ENCODE measurements at regions not wholly inside any gene's neighbourhood (a gene's known extent, or its start where the extent isn't known, plus 50 kb on each side); places are given as distances from the start of the nearest gene placed in this dataset.
"Not testable (repeated sequence)": the region's sequence is repeated elsewhere in the genome, so short reads cannot be mapped to it uniquely, and the experiment has no call there.

DNA sequence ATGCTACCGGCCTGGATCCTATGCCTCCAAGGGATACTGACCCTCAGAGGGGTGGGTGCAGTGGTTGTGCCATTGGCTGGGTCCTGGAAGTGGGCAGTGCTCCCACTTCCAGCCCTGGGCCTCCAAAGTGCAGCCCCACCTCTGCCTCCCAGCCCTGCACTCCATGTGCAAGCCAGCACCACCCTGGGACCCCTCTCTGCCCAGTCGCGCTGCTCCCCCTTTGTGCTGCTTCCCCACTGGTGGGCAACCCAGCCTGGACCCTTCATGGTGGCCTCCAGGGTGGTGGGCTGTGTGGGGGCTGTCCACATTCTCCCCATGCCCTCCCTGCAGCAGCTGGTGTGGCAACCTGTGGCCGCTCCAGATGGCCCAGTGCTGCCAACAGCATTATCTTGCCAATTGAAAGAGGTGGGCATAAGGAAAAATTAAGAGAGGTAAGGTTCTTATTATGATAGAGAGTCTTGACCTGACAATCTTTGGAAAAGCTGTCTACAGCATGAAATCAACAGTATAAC lies 309.7 kb downstream of the GUCY2F start:
- no peak for DNase-seq (ENCODE audit: low read depth)

DNA sequence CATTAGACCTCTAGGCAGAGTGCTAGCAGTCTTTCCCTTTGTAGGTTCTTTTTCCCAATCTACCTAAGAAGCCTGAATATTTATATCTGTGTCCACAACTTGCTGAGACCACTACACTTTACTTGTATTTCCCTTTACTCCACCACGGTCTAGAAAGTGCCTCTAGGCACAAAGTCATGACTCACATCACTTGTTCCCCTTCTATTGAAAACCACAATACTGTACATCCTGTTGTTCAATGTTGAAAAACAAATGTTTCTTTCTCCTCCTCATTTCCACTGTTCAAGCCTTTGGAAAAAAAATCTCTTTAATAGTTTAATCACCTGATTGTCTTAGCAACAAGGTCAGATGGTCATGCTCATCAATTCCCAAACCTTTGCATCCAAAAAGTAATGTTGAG lies 326.7 kb downstream of the GUCY2F start:
- DNase-seq (ENCODE audit: low read depth) = no peak

DNA sequence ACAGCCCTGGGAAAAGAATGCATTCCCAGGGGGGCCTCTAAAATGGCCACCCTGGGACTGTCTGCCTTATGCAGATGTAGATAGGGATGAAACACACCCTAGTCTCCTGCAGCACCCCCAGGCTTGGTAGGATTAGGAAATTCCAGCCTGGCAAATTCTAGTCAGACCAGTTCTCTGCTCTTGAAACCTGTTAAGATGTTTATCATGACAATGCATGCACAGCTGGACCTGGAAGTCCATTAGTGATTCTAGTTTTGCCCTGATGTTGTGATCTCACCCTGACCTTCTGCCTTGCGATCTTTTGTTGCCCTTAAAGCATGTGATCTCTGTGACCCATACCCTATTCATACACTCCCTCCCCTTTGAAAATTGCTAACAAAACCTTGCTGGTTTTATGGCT lies 337.7 kb downstream of the GUCY2F start:
- not testable (repeated sequence) for DNase-seq (ENCODE audit: low read depth)

DNA sequence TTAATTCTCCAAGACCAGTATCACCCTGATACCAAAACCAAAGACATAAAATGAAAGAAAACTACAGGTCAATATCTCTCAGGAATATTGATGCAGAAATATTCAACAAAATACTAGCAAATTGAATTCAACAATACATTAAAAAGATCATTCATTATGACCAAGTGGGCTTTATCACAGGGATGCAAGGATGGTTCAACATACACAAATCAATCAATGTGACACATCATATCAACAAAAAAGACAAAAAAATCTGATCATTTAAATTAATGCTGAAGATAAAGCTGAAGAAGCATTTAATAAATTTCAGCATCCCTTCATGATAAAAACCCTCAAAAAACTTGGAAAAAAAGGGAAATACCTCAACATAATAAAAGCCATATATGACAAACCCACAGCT lies 341.4 kb downstream of the GUCY2F start:
- DNase-seq (ENCODE audit: low read depth) = no peak

DNA sequence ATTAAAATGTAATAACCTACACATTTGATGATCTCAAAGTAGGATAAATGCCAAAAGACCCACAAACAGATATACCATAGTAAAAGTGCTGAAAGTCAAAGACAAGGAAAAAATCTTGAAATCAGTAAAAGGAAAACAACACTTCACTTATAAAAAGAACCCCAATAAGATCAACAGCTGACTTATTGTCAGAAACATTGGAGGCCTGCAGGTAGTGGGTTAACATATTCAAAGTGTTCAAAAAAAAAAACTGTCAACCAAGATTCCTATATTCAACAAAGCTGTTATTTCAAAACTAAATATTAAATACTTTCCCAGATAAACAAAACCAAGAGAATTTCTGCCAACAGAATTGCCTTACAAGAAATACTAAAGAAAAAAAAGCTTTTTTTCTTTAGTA lies 347.1 kb downstream of the GUCY2F start:
- no peak for DNase-seq (ENCODE audit: low read depth)

DNA sequence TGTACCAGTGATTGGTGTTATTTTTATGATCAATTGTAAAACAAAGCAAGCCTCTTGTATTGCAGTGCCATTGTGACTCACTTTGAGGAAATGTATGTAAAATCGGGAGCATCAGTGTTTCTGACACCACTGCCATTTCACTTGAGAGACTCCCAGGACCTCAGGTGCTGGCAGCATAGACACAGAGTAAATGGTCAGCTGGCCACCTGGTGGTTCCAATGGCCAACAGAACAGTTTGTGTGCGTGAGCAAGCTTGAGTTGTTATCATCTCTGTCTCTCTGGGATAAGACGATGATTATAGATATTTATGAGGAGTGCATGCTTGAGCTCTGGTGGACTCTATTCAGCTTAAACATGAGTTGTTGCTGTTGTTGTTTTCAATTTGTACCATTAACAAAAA lies 356.6 kb downstream of the GUCY2F start:
- DNase-seq (ENCODE audit: low read depth) = no peak

DNA sequence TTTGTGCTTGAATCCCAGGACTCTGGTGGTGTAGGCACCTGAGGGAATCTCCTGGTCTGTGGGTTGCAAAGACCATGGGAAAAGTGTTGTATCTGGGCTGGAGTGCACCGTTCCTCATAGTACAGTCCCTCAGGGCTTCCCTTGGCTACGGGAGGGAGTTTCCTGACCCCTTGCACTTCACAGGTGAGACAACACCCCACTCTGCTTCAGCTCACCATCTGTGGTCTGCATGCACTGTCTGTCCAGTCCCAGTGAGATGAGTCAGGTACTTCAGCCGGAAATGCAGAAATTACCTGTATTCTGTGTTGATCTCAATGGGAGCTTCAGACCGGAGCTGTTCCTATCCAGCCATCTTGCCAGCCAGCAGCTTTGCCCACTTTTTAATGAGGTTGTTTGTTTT lies 353.0 kb upstream of the IRS4 start:
- no peak for DNase-seq (ENCODE audit: low read depth)

DNA sequence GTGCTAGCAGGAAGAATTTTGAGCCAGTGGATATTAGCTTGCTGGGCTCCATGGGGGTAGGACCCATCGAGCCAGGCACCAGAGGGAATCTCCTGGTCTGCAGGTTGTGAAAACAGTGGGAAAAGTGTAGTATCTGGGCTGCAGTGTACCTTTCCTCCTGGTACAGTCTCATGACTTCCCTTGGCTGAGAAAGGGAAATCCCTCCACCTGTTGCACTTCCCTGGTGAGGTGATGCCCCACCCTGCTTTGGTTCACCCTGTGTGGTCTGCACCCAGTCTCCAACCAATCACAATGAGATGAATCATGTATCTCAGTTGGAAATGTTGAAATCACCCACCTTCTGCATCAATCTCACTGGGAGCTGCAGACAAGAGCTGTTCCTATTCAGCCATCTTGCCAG lies 341.4 kb upstream of the IRS4 start:
- DNase-seq (ENCODE audit: low read depth) = no peak

DNA sequence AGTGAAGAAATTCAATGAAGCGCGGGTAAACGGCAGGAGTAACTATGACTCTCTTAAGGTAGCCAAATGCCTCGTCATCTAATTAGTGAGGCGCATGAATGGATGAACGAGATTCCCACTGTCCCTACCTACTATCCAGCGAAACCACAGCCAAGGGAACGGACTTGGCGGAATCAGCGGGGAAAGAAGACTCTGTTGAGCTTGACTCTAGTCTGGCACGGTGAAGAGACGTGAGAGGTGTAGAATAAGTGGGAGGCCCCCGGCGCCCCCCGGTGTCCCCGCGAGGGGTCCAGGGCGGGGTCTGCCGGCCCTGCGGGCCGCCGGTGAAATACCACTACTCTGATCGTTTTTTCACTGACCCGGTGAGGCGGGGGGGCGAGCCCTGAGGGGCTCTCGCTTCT lies 317.8 kb upstream of the IRS4 start:
- peak; percentile 29 for DNase-seq (ENCODE audit: low read depth)

- DNase-seq (ENCODE audit: low read depth) = no peak
Measured at GRCh38 chrX:109049903-109050302, 313.5 kb upstream of the IRS4 start.

DNA sequence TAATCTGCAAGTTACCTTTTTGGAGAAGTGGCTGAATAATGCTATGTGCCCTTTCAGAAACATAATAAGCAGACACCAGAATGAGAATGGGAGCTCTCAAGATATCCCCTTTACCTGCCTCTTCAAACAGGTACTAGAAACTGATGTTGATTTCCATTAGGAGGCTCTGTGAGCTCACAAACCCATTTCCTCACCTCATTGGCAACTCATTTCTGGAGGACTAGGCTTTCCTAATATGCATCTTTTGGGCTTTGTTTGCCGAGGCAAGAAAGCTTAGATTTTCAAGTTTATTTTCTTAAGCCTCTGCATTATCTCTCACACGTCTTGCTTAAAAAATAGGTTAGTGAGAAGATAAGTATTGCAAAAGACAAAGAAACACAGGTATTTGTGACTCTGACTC lies 313.1 kb upstream of the IRS4 start:
- DNase-seq (ENCODE audit: low read depth) = no peak

DNA sequence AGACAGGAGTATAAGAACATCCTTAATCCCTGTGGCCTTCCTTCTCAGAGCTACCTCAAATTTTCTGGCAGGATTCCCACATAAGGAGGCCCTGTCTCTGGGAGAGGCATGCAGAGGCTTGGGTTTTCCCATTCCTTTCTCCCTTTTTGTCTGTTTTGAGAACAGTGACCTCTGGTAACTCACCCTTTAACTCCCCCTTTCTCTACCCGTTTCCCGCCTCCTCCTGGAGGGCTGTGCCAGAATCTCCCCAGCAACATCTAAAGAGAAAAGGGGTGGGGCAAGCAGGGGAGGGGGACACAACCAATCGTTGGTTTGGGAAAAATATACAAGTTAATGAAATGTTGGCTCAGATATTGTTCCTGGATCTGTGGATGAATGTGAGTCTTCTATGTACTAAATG lies 303.7 kb upstream of the IRS4 start:
- no peak for DNase-seq (ENCODE audit: low read depth)

DNA sequence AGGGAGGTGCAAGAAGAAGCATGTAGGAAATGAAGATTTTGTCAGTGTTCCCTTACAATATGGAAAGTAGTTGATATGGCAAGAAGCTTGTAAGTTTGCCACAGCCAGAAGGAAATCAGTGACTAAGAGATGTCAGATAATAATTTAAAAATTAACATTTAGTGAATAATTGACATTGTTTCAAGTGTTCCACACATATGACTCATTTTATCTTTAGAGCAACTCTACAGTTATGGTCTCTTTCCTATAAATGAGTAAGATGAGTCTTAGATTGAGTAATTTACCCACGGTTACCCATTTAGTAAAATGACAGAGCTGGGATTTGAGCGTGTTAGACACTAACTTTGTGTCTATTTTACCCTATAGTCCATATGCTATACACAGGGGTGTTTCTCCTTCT lies 300.3 kb upstream of the IRS4 start:
- no peak for DNase-seq (ENCODE audit: low read depth)

DNA sequence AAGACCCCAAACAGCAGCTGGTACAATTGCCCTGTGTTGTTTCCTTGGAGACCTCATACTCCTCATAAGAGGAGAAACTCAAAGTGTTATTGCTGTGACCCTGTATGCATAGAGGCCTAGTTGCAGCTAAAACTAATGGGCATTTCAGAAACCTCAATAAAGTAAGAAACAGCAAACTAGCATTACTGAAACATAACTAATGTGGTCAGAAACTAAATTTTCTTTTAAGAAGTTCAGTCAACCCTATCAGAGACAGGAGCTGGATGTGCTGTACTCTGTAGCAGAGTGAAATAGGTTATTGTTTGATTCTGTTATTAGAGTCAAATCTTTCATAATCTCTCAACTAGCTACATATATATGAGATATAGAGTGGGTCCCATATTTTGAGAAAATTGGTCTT lies 257.5 kb upstream of the IRS4 start:
- no peak for DNase-seq (ENCODE audit: low read depth)

GRCh38 chrX:108972899-108973298 lies 236.5 kb upstream of the IRS4 start:
- not testable (repeated sequence) for DNase-seq (ENCODE audit: low read depth)

GRCh38 chrX:108947205-108947604 lies 210.8 kb upstream of the IRS4 start:
- no peak for DNase-seq (ENCODE audit: low read depth)

GRCh38 chrX:108946531-108946930 lies 210.2 kb upstream of the IRS4 start:
- no peak for DNase-seq (ENCODE audit: low read depth)

DNA sequence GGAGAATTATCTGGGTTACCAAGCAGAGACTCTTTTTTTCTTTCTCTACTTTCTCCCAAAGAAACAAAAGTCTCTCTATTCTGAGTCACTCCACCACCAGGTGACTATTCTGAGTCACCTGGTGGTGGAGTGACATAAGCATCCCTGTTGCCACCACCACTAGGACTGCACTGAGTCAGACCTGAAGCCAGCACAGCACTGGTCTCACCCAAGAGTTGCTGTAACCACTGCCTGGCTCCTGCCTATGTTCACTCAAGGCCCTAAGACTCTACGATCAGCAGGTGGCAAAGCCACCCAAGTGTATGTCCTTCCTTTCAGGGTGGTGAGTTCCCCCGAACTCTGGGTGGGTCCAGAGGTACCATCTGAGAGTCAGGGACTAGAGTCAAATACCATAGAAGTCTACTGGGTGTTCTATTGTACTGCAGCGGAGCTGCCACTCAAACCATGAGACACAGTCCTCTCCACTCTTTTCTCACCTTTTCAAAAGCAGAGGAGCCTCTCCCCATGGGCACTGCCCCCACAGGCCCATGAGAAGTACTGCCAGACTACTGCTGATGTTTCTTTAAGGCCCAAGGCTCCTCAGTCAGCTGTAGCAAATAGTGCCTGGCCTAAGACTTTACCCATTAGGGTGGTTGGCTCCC lies 209.6 kb upstream of the IRS4 start:
- no peak for DNase-seq (ENCODE audit: low read depth)

- no peak for DNase-seq (ENCODE audit: low read depth)
Measured at GRCh38 chrX:108914791-108915190, 178.4 kb upstream of the IRS4 start.

GRCh38 chrX:108903831-108904230 lies 167.5 kb upstream of the IRS4 start:
- DNase-seq (ENCODE audit: low read depth) = not testable (repeated sequence)

- no peak for DNase-seq (ENCODE audit: low read depth)
Measured at GRCh38 chrX:108900333-108900732, 164.0 kb upstream of the IRS4 start.

GRCh38 chrX:108896349-108896748 lies 160.0 kb upstream of the IRS4 start:
- DNase-seq (ENCODE audit: low read depth) = not testable (repeated sequence)

DNA sequence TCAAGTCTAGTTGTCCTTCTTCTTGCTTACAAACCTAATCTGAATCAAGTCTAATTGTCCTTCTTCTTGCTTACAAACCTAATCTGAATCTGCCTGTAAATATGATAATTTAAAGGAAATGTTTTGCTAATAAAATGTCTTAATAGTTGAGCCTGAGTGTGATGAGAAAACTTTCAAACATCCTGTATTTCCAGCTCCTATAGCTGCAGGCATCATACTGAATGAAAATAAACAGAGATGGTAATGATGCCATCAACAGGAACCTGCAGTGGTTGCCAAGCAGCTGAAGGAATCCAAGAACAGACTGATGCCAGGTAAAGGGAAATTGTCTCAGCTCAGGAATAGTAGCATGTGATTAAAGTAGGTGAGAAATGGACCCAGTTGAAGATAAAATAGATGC lies 156.1 kb upstream of the IRS4 start:
- DNase-seq (ENCODE audit: low read depth) = no peak

GRCh38 chrX:108875548-108875947 lies 139.2 kb upstream of the IRS4 start:
- no peak for DNase-seq (ENCODE audit: low read depth)

GRCh38 chrX:108843039-108843438 lies 106.7 kb upstream of the IRS4 start:
- DNase-seq (ENCODE audit: low read depth) = not testable (repeated sequence)
